ENCODE measurements at regions not wholly inside any gene's neighbourhood (a gene's known extent, or its start where the extent isn't known, plus 50 kb on each side); places are given as distances from the start of the nearest gene placed in this dataset.
"Not testable (repeated sequence)": the region's sequence is repeated elsewhere in the genome, so short reads cannot be mapped to it uniquely, and the experiment has no call there.

GRCh38 chr16:22656573-22656972 is 145.9 kb downstream of the NPIPB5 start:
- not testable (repeated sequence) for TF ChIP-seq POLR2A, CTCF (IDR thresholded peaks at IDR 0.05)

Measured in esophagus squamous epithelium (tissue), 4 donors.